ENCODE measurements at regions not wholly inside any gene's neighbourhood (a gene's known extent, or its start where the extent isn't known, plus 50 kb on each side); places are given as distances from the start of the nearest gene placed in this dataset.

GRCh38 chr2:239608723-239609122, 207.9 kb upstream of the HDAC4 start:
- peak; percentile 48 for DNase-seq

GRCh38 chr2:239608260-239608659, 207.4 kb upstream of the HDAC4 start:
- no peak for DNase-seq

DNA sequence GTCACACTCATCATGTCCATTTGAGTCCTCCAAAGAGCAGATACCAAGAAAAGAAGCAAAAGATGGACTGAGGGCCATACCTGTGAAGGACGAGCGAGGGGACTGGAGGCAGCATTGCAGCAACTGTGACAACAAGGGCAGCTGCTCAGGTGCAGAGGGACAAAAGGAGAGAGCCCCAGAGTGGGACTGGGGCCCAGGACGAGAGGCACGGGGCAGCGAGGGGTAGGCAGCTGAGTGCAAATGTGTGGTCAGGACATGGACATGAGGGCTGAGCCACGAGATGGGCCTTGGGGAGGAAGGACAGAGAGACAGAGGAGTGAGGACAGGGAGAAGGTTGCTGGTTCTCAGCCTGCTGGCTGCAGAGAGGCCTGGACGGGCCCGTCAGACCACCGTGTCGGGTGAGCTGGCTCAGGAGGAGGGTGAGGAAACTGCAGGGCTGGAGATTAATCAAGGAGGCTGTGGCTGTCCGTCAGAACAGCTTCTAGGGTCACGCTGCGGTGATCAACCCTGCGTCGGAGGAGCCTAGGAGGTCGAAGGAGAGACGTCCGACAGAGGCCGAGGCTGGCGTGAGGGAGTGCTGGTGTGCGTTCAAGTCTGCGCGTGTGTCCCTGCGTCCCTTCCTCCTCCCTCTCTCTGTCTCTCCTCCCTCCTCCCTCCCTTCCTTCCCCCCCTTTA, 206.8 kb upstream of the HDAC4 start:
- peak; percentile 48 for DNase-seq

GRCh38 chr2:239606741-239607516, 206.1 kb upstream of the HDAC4 start:
- no peak for DNase-seq

- DNase-seq = no peak
These were observed 205.2 kb upstream of the HDAC4 start for GRCh38 chr2:239605976-239606375.

DNA sequence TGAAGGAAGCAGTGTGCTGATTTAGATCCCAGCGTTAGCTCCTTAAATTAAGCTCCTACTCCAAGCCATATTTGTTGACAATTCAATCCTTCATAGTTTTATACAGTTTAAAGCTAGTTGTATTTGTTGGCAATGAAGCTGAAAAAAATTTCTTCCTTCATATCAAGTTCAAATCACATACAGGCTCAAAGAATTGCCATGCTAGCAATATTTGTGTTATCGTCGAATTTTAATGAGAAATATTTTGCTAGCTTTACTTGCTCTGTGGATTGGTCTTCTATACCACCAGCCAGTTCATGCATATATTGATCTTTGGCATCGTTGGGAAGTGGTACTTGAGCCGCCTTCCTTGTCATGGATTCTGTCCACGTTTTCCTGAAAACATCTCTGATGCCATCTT, 204.6 kb upstream of the HDAC4 start:
- DNase-seq = no peak

DNA sequence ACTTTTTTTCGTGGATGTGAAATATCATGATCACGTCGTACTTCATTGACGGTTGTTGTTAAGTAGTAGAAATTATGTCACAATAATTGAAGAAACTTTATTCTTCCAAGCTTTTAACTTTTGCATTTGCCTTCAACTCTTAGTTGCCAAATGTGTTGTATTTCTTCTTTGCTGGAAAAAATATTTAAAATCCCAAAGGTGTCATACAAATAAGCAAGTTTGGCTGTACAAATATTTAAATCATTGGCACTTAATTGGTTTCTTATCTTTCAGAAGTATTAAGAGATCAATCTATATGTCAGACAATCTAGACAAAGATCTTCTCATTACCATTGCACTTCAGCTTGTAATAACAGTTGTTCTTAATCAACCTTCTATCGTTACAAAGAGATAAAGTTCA, 204.0 kb upstream of the HDAC4 start:
- no peak for DNase-seq

DNA sequence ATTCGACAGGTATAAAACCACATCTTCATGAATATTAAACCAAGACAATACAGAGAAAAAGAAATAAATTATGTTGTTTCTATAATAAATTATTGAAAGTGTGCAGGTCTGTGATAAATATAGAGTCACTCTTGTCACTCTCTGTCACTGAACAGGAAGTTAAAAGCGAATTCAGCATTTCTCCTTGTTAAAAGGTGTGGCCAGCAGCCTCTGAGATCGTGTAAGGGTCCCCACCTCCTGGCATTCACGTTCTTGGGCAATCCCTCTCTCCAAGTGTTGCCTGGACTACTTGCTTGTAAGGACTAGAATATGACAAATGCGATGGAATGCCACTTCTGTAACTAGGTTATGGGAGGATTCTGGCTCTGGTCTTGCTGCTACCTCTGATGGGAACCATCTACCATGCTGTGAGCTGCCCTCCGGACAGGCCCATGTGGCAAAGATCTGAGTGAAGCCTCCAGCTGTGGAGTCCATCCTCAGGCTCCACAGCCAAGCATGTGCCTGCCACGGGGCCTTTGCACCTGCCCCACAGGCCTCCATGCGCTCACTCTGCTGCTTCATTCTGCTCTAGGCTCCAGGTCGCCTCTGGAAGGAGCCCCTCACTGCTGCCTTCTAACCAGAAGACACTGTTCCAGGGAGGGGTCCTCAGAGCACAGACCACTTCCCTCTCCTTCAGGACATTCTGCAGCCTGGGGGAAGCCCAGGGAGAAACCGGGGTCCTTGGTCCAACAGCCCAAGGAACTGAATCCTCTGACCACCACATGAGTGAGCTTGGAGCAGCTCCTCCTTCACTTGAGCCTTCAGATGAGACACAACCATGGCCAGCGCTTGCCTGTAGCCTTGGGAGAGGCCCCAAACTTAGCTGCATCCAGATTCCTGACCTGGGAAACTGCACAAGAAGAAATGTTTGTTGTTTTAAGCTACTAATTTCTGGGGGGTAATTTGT, 202.9 kb upstream of the HDAC4 start:
- no peak for DNase-seq

DNA sequence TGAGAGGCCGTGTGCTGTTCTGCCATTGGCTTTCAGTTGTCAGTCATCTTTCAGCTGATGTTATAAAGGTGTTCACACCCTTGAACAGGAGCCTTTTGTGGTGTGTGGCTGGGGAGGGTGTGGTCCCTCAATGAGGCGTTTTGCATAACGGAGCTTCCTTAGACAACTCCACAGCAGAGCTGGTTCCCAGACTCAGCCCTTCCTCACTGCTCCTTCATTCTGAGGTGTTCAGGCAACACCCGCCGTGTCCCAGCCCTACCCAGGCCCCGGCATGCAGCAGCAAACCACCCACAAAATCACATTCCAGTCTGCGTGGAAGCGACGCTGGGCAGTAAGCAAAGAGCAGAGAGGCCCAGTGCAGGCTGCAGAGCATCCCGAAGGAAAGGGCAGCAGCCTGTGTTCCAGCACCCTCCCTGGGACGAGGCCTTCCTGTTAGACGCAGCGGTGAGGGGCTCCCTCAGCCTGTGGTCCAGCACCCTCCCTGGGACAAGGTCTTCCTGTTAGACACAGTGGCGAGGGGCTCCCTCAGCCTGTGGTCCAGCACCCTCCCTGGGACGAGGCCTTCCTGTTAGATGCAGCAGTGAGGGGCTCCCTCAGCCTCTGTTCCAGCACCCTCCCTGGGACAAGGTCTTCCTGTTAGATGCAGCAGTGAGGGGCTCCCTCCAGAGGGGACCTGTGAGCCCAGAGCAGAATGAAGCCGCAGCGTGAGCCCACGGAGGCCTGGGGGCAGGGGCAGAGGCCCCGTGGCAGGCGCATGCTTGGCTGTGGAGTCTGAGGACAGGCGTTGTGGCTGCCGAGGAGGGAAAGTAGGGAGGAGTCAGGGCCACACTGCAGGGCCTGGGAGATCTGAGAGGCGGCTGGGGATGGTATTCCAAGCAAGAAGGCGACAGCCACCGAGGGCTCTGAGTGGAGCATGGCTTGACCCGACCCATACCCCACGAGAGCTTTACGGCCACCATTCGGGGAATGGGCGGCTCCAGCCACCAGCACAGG, 201.8 kb upstream of the HDAC4 start:
- DNase-seq = peak; percentile 32

GRCh38 chr2:239601880-239602279, 201.1 kb upstream of the HDAC4 start:
- no peak for DNase-seq

DNA sequence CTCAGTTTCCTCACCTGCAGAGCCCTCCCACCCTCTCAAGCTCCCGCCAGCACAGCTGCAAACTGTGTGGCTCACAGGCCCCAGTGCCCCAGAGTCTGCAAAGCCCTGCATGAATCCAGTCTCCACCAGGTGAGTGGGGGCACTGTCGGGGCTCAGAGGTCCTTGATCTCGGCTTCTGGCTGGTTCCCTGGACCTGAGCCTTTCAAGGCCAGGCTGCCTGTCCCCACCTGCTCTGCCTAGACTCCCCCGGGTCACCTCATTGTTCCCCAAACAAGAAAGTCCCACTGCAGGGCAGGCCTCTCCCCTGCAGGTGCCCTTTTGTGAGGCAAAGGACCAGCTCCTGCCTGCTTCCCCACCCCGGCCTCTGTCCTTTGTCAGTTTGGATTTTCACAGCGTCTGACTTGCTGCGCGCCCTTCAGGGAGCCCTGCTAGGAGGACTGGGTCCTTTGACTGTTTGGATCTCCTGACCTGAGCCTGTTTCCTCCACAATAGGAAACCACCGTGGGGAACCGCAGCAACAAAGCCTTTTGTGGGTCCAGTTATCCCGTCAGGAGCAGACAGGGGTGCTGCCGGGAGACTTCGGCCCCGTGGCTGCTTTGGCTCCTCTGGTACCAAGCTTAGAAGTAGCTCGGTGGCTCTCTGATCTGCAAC, 200.5 kb upstream of the HDAC4 start:
- peak; percentile 42 for DNase-seq

DNA sequence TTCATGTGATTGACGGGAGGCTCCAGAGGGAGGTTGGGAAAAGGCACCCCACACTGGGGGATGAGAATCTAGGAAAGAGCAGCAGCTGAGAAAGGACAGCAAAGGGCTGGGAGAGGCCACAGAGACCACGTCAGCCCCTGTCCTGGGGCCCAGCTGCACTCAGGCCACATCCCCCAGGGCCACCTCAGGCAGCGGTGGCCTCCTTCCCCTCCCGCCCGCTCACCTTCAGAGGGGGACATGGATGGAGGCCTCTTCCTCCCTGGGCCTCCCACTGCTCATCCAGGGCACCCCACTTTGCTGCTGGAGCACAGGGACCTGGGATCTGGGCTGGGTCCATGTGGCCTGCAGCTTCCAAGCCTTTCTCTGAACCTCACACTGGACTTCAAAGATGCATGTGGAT, 199.8 kb upstream of the HDAC4 start:
- no peak for DNase-seq

DNA sequence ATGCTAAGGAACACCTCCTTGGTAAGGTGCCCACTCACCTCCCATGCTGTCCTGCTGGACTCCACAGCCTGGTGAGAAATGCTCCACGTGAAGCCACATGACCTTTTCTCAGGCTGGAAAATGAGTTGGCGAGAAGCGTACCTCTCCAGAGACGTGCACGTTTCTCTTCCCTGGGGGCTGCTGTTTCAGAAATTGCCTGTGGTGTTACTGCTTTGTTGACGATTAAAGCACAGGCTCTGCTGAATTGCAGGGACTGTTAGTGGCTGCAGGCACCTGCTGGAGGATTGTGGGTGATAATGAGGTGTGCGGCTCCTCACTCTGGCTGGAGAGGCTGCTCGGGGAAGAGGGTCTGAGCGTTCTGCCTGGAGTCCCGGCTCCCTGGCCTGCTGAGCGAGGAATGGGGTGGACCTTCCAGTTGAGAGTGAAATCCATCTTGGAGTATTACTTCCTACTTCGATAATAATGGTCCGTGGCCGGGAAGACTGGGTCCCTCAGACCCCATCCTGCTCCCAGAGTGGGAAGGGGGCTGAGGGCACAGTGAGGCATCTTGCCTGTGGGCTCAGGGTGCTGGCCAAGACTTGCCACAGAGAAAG, 199.3 kb upstream of the HDAC4 start:
- DNase-seq = no peak

DNA sequence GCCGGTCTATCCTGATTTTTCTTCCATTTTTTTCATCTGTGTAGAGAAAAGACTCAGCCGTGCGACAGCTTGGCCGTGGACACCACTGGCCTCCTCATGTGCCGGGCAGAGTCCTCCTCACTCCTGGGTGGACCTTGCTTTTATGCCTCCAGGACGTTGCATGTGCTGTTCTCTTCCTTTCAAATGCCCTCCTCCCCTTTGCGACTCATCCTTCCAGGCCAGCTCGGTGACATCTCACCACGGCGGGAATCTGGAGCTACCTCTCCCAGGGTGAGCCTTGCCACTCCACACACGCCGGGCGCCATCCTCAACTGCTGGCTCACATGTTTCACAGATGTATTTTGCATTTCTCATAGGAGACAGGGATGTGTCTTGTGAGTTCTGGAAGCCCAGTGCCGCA, 198.5 kb upstream of the HDAC4 start:
- DNase-seq = no peak

- DNase-seq = no peak
These were observed 197.9 kb upstream of the HDAC4 start for GRCh38 chr2:239598732-239599090.

GRCh38 chr2:239598011-239598731, 197.4 kb upstream of the HDAC4 start:
- no peak for DNase-seq

- DNase-seq = no peak
These were observed 196.4 kb upstream of the HDAC4 start for GRCh38 chr2:239597216-239597615.

- no peak for DNase-seq
These were observed 196.0 kb upstream of the HDAC4 start for GRCh38 chr2:239596792-239597191.

DNA sequence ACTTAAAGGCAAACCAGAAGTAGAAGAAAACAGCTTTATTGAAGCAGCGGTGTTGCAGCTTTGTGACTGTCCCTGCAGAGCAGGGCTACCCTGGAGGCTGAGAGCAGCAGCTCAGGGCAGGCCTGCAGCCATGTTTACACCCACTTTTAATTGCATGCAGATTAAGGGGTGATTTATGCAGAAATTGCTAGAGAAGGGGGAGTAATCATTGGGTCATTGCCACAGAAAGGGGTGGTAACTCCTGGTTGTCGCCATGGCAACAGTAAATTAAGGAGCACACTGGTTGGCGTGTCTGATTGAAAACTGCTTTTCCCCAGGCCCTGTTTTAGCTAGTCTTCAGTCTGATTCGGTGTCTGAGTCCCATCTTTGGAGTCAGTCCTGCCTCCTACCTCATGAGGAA, 195.4 kb upstream of the HDAC4 start:
- DNase-seq = no peak

DNA sequence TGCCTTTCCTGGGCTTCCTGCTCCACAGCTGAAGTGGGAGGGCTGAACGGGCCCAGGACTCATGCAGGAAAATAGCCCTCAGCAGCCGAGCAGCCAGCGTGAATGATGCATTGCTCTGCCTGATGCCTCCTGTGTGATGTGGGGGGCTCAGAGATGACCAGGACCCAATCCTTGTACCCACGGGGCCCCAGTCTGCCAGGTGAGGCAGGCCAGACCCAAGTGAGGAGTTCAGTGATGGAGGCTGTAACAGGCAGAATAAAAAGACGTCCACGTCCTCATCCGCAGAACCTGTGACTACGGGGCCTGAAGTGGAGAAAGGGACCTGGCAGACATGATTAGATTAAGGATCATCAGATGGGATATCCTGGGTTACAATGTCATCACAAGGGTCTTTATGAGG, 194.9 kb upstream of the HDAC4 start:
- no peak for DNase-seq

All from retina (tissue), 1 donor.